Astrocyte (in vitro differentiated cells and primary cell): ENCODE measurements at regions not wholly inside any gene's neighbourhood (a gene's known extent, or its start where the extent isn't known, plus 50 kb on each side); places are given as distances from the start of the nearest gene placed in this dataset.
"Not testable (repeated sequence)": the region's sequence is repeated elsewhere in the genome, so short reads cannot be mapped to it uniquely, and the experiment has no call there.

ENCODE experiments used
- DNase-seq: peaks from one replicate; pipeline ENCODE4 v3.0.0-alpha.2; 2010; ENCODE audit warnings: low read depth
- FAIRE-seq: peaks from 2 replicates; lab custom pipeline; 2011; peaks lifted over from hg19 to GRCh38; lab: Jason Lieb, UNC
- H2AFZ ChIP-seq: 2 replicates; pipeline ENCODE4 v1.6.0; 2012; ENCODE audit warnings: low read depth, low read length, inconsistent platforms
- H3K27ac ChIP-seq: 2 replicates; pipeline ENCODE4 v1.5.1; 2011; ENCODE audit warnings: low read depth, low read length, inconsistent platforms
- H3K27me3 ChIP-seq: 2 replicates; pipeline ENCODE4 v1.6.0; 2011; ENCODE audit warnings: low read length, inconsistent platforms; ENCODE audit not compliant: insufficient read depth
- H3K36me3 ChIP-seq: 2 replicates; pipeline ENCODE4 v1.5.1; 2011; ENCODE audit warnings: low read length, inconsistent platforms; ENCODE audit not compliant: insufficient read depth
- H3K4me1 ChIP-seq: 2 replicates; pipeline ENCODE4 v1.5.1; 2011; ENCODE audit warnings: low read length, inconsistent platforms; ENCODE audit not compliant: insufficient read depth
- H3K4me2 ChIP-seq: 2 replicates; pipeline ENCODE4 v1.6.0; 2012; ENCODE audit warnings: low read length, inconsistent platforms
- H3K4me3 ChIP-seq: 2 replicates; pipeline ENCODE4 v1.5.1; 2011; ENCODE audit warnings: low read depth, mild to moderate bottlenecking, low read length, inconsistent platforms; ENCODE audit not compliant: insufficient read depth
- H3K79me2 ChIP-seq: 2 replicates; pipeline ENCODE4 v1.6.0; 2012; ENCODE audit warnings: mild to moderate bottlenecking, low read length, inconsistent platforms; ENCODE audit not compliant: insufficient read depth
- H3K9ac ChIP-seq: 2 replicates; pipeline ENCODE4 v1.6.0; 2012; ENCODE audit warnings: mild to moderate bottlenecking, low read length, inconsistent platforms
- H3K9me3 ChIP-seq: 2 replicates; pipeline ENCODE4 v1.5.1; 2012; ENCODE audit warnings: low read depth, mild to moderate bottlenecking, low read length, inconsistent platforms; ENCODE audit not compliant: insufficient read depth
- H4K20me1 ChIP-seq: 2 replicates; pipeline ENCODE4 v1.6.0; 2012; ENCODE audit warnings: low read length, inconsistent platforms; ENCODE audit not compliant: insufficient read depth
- H3K27ac Mint-ChIP-seq: one replicate; pipeline ENCODE4 v1.8.0; 2021; ENCODE audit warnings: mild to moderate bottlenecking, mixed read lengths; ENCODE audit not compliant: unreplicated experiment
- H3K27me3 Mint-ChIP-seq: one replicate; pipeline ENCODE4 v1.8.0; 2021; ENCODE audit warnings: low read depth, mixed read lengths; ENCODE audit not compliant: unreplicated experiment
- H3K36me3 Mint-ChIP-seq: one replicate; pipeline ENCODE4 v1.8.0; 2021; ENCODE audit warnings: low read depth, mixed read lengths; ENCODE audit not compliant: unreplicated experiment
- H3K4me1 Mint-ChIP-seq: one replicate; pipeline ENCODE4 v1.8.0; 2021; ENCODE audit warnings: low read depth, mixed read lengths; ENCODE audit not compliant: unreplicated experiment
- H3K4me3 Mint-ChIP-seq: one replicate; pipeline ENCODE4 v1.8.0; 2021; ENCODE audit warnings: mild to moderate bottlenecking, moderate library complexity, mixed read lengths; ENCODE audit not compliant: unreplicated experiment
- H3K9me3 Mint-ChIP-seq: one replicate; pipeline ENCODE4 v1.8.0; 2021; ENCODE audit warnings: mild to moderate bottlenecking, mixed read lengths; ENCODE audit not compliant: unreplicated experiment
- EZH2 ChIP-seq: IDR thresholded peaks from 2 replicates; pipeline ENCODE4 v1.6.1; 2012; ENCODE audit warnings: mild to moderate bottlenecking, low read length, inconsistent platforms; ENCODE audit not compliant: insufficient read depth
- TF ChIP-seq, protein P1 (sequence below): IDR thresholded peaks from 2 replicates; pipeline ENCODE4 v1.5.1; 2011; ENCODE audit warnings: low read depth, mild to moderate bottlenecking, inconsistent platforms, low read length, moderate library complexity; ENCODE audit not compliant: insufficient read depth

- H3K27ac Mint-ChIP-seq = no peak overlapping the region
- Histone ChIP-seq H3K27me3 (no peaks in the 10 kb centered on the region), H3K36me3 (no peaks in the 10 kb centered on the region), H3K4me3 (no peak overlapping the region), H2AFZ (peak overlapping the region; percentile 19), H3K9ac (no peak overlapping the region), H3K27ac (no peak overlapping the region), H3K9me3 (no peaks in the 10 kb centered on the region), H3K4me2 (no peak overlapping the region), H3K4me1 (no peaks in the 10 kb centered on the region), H4K20me1 (no peaks in the 10 kb centered on the region), H3K79me2 (no peaks in the 10 kb centered on the region)
- H3K27me3 Mint-ChIP-seq = no peaks in the 10 kb centered on the region
- DNase-seq = peak; percentile 3
- no peak for FAIRE-seq
- no peak overlapping the region for H3K4me3 Mint-ChIP-seq
- no peaks in the 10 kb centered on the region for H3K9me3 Mint-ChIP-seq
- TF ChIP-seq, protein P1, sequence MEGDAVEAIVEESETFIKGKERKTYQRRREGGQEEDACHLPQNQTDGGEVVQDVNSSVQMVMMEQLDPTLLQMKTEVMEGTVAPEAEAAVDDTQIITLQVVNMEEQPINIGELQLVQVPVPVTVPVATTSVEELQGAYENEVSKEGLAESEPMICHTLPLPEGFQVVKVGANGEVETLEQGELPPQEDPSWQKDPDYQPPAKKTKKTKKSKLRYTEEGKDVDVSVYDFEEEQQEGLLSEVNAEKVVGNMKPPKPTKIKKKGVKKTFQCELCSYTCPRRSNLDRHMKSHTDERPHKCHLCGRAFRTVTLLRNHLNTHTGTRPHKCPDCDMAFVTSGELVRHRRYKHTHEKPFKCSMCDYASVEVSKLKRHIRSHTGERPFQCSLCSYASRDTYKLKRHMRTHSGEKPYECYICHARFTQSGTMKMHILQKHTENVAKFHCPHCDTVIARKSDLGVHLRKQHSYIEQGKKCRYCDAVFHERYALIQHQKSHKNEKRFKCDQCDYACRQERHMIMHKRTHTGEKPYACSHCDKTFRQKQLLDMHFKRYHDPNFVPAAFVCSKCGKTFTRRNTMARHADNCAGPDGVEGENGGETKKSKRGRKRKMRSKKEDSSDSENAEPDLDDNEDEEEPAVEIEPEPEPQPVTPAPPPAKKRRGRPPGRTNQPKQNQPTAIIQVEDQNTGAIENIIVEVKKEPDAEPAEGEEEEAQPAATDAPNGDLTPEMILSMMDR = no peak
- TF ChIP-seq EZH2 = no peak
- no peaks in the 10 kb centered on the region for H3K36me3 Mint-ChIP-seq
- H3K4me1 Mint-ChIP-seq = peaks cover 2% of the 10 kb centered on the region
Observed at GRCh38 chr1:73673971-73674370, 524.0 kb downstream of the LRRIQ3 start.

DNA sequence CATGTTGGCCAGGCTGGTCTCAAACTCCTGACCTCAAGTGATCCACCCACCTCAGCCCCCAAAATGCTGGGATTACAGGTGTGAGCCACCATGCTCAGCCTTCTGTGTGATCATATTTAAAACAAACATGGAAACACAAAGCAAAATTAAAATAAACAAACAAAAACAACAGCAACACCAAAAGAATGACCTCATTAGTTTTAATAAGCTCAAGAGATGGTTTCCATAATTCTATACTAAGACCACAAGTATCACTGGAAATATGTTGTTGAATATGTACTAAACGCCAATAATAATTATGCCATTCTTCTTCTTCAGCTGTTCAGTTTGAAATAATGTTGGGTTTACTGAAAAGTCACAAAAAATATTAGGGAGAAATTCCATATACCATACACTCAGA, 526.4 kb downstream of the LRRIQ3 start:
- DNase-seq (no peak), FAIRE-seq (no peak)
- no peak overlapping the region for H2AFZ ChIP-seq
- H3K9me3 ChIP-seq = no peaks in the 10 kb centered on the region
- no peak overlapping the region for H3K27ac Mint-ChIP-seq
- no peaks in the 10 kb centered on the region for H3K36me3 ChIP-seq
- no peaks in the 10 kb centered on the region for H3K27me3 ChIP-seq
- H3K4me3 Mint-ChIP-seq = no peak overlapping the region
- peaks cover 2% of the 10 kb centered on the region for H3K4me1 Mint-ChIP-seq
- H3K79me2 ChIP-seq = no peaks in the 10 kb centered on the region
- TF ChIP-seq EZH2 = no peak
- TF ChIP-seq, protein P1 = no peak
- H4K20me1 ChIP-seq = no peaks in the 10 kb centered on the region
- no peaks in the 10 kb centered on the region for H3K36me3 Mint-ChIP-seq
- H3K4me2 ChIP-seq = no peak overlapping the region
- H3K27me3 Mint-ChIP-seq = no peaks in the 10 kb centered on the region
- H3K9ac ChIP-seq = no peak overlapping the region
- H3K9me3 Mint-ChIP-seq = no peaks in the 10 kb centered on the region
- no peak overlapping the region for H3K4me3 ChIP-seq
- no peak overlapping the region for H3K27ac ChIP-seq
- H3K4me1 ChIP-seq = no peaks in the 10 kb centered on the region

- not testable (repeated sequence) for H3K9me3 ChIP-seq, H3K4me3 ChIP-seq, H3K4me2 ChIP-seq, H3K4me3 Mint-ChIP-seq, H3K27ac ChIP-seq, H3K9me3 Mint-ChIP-seq, H3K27ac Mint-ChIP-seq, DNase-seq, H3K27me3 Mint-ChIP-seq, H3K79me2 ChIP-seq, H4K20me1 ChIP-seq, H3K27me3 ChIP-seq, H3K4me1 Mint-ChIP-seq, FAIRE-seq, H3K36me3 Mint-ChIP-seq, H3K9ac ChIP-seq, H3K4me1 ChIP-seq, H3K36me3 ChIP-seq, H2AFZ ChIP-seq
Observed at GRCh38 chr1:73667959-73668358, 530.0 kb downstream of the LRRIQ3 start.
